Trophoblast cell (in vitro differentiated cells and primary cell): ENCODE measurements at regions not wholly inside any gene's neighbourhood (a gene's known extent, or its start where the extent isn't known, plus 50 kb on each side); places are given as distances from the start of the nearest gene placed in this dataset.

Source experiments
- DNase-seq, 2 donors: peaks; one replicate each; pipeline ENCODE4 v3.0.0-alpha.2; 2016
- H2AFZ ChIP-seq: 2 replicates; pipeline ENCODE4 v1.6.1; 2013; ENCODE audit warnings: low read length, moderate library complexity, mild to moderate bottlenecking; ENCODE audit not compliant: insufficient read depth, poor library complexity
- H2AK5ac ChIP-seq: 2 replicates; pipeline ENCODE4 v1.6.1; 2013; ENCODE audit warnings: mild to moderate bottlenecking, low read length
- H2BK120ac ChIP-seq: 2 replicates; pipeline ENCODE4 v1.6.1; 2013; ENCODE audit warnings: low read length, mild to moderate bottlenecking, moderate library complexity; ENCODE audit not compliant: insufficient read depth, poor library complexity
- H2BK12ac ChIP-seq: 2 replicates; pipeline ENCODE4 v1.6.1; 2013; ENCODE audit warnings: mild to moderate bottlenecking, low read length, moderate library complexity
- H2BK5ac ChIP-seq: 2 replicates; pipeline ENCODE4 v1.6.1; 2013; ENCODE audit warnings: low read length, low read depth, moderate library complexity, mild to moderate bottlenecking; ENCODE audit not compliant: poor library complexity
- H3K14ac ChIP-seq: 2 replicates; pipeline ENCODE4 v1.6.1; 2013; ENCODE audit warnings: mild to moderate bottlenecking, low read length
- H3K18ac ChIP-seq: 2 replicates; pipeline ENCODE4 v1.6.1; 2013; ENCODE audit warnings: mild to moderate bottlenecking, low read length
- H3K23ac ChIP-seq: 2 replicates; pipeline ENCODE4 v1.6.1; 2013; ENCODE audit warnings: low read length
- H3K27ac ChIP-seq: 2 replicates; pipeline ENCODE4 v1.5.1; 2013; ENCODE audit warnings: low read depth, mild to moderate bottlenecking, inconsistent platforms, low read length, moderate library complexity
- H3K27me3 ChIP-seq: 2 replicates; pipeline ENCODE4 v1.6.1; 2013; ENCODE audit warnings: inconsistent platforms, mild to moderate bottlenecking, low read length, moderate library complexity; ENCODE audit not compliant: insufficient read depth
- H3K36me3 ChIP-seq, 2 experiments: 1 replicate in 1 of 2; 2 replicates in 1 of 2; pipeline ENCODE4 v1.6.1; 2013; ENCODE audit warnings: low read length in 2 of 2, mild to moderate bottlenecking in 2 of 2, moderate library complexity in 1 of 2; ENCODE audit not compliant: insufficient read depth in 2 of 2, control insufficient read depth in 1 of 2
- H3K4ac ChIP-seq: 2 replicates; pipeline ENCODE4 v1.6.1; 2013; ENCODE audit warnings: low read depth, mild to moderate bottlenecking, low read length, moderate library complexity
- H3K4me1 ChIP-seq, 2 experiments: 1 replicate in 1 of 2; 2 replicates in 1 of 2; pipeline ENCODE4 v1.6.1; 2013; ENCODE audit warnings: low read length in 2 of 2, mild to moderate bottlenecking in 2 of 2, moderate library complexity in 1 of 2; ENCODE audit not compliant: insufficient read depth in 2 of 2, control insufficient read depth in 1 of 2
- H3K4me2 ChIP-seq: 2 replicates; pipeline ENCODE4 v1.6.1; 2013; ENCODE audit warnings: inconsistent platforms, mild to moderate bottlenecking, low read length, moderate library complexity
- H3K4me3 ChIP-seq: 2 replicates; pipeline ENCODE4 v1.5.1; 2013; ENCODE audit warnings: mild to moderate bottlenecking, low read depth, low read length, inconsistent platforms
- H3K79me1 ChIP-seq: one replicate; pipeline ENCODE4 v1.6.1; 2013; ENCODE audit warnings: low read length
- H3K79me2 ChIP-seq: 2 replicates; pipeline ENCODE4 v1.6.1; 2013; ENCODE audit warnings: low read length, mild to moderate bottlenecking; ENCODE audit not compliant: control insufficient read depth, insufficient read depth, poor library complexity
- H3K9ac ChIP-seq: 2 replicates; pipeline ENCODE4 v1.6.1; 2013; ENCODE audit warnings: mild to moderate bottlenecking, low read length
- H3K9me3 ChIP-seq: 2 replicates; pipeline ENCODE4 v1.6.1; 2013; ENCODE audit warnings: low read depth, mild to moderate bottlenecking, control low read depth, inconsistent platforms, low read length; ENCODE audit not compliant: insufficient read depth
- H4K12ac ChIP-seq: 2 replicates; pipeline ENCODE4 v1.6.1; 2013; ENCODE audit warnings: low read depth, mild to moderate bottlenecking, low read length, moderate library complexity
- H4K8ac ChIP-seq: 2 replicates; pipeline ENCODE4 v1.6.1; 2013; ENCODE audit warnings: low read depth, mild to moderate bottlenecking, low read length, moderate library complexity
- H4K91ac ChIP-seq: one replicate; pipeline ENCODE4 v1.6.1; 2013; ENCODE audit warnings: low read depth, mild to moderate bottlenecking, low read length, moderate library complexity
- WGBS: extraction: QIAGEN DNeasy Blood & Tissue Kit; methylation state at CpG from one replicate; pipeline ENCODE4 v1.1.7; 2013; ENCODE audit warnings: missing lambda C conversion rate; ENCODE audit not compliant: insufficient read length, insufficient coverage; ENCODE audit errors: extremely low coverage; 5-methylcytosine and 5-hydroxymethylcytosine counted together

GRCh38 chr2:199148076-199148845, 309.5 kb downstream of the SATB2 start:
- Histone ChIP-seq H3K79me1 (no peaks in the 10 kb centered on the region), H3K23ac (no peak overlapping the region), H3K9me3 (peaks cover 2% of the 10 kb centered on the region), H3K18ac (no peak overlapping the region), H3K4me2 (no peak overlapping the region), H3K27ac (no peak overlapping the region), H2AFZ (no peak overlapping the region), H3K4me3 (no peak overlapping the region), H4K8ac (no peak overlapping the region), H3K14ac (no peak overlapping the region), H3K4me1 (no peaks in the 10 kb centered on the region), H2BK12ac (no peak overlapping the region), H4K91ac (no peak overlapping the region), H4K12ac (no peak overlapping the region), H3K79me2 (no peaks in the 10 kb centered on the region), H3K4ac (no peak overlapping the region), H2BK120ac (no peak overlapping the region), H2AK5ac (no peak overlapping the region), H3K9ac (no peak overlapping the region), H2BK5ac (no peak overlapping the region), H3K36me3 (no peaks in the 10 kb centered on the region), H3K27me3 (no peaks in the 10 kb centered on the region)
- no peak for DNase-seq
- no CpG with 5 or more reads among the region's 3 CpGs for WGBS

DNA sequence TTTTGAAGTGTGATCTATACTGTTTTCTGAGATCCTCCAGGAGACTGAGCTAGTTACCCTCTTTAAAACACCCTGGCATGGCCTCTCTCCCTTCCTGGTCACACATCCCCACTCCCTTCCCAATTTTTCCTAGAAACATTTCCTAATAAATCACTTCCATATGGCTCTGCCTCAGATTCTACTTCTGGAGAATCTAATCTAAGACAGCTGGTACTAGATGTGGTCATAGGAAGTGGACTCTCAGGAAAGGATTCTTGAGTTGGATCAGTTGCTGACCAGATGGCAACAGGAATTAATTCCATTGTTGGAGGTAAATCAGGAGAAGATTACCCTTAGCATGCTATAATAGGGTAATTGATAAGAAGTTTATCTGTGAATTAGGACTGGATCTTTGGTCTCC, 310.5 kb downstream of the SATB2 start:
- no peak overlapping the region for H3K18ac ChIP-seq
- no peak overlapping the region for H2AK5ac ChIP-seq
- no peak overlapping the region for H3K4ac ChIP-seq
- no peaks in the 10 kb centered on the region for H3K79me2 ChIP-seq
- DNase-seq, result no peak
- no peak overlapping the region for H3K9ac ChIP-seq
- no peak overlapping the region for H3K27ac ChIP-seq
- no peak overlapping the region for H4K91ac ChIP-seq
- H3K4me2 ChIP-seq, result no peak overlapping the region
- H2AFZ ChIP-seq, result no peak overlapping the region
- no peak overlapping the region for H3K4me3 ChIP-seq
- H3K14ac ChIP-seq, result no peak overlapping the region
- H3K9me3 ChIP-seq, result peaks cover 2% of the 10 kb centered on the region
- H3K23ac ChIP-seq, result no peak overlapping the region
- no peaks in the 10 kb centered on the region for H3K79me1 ChIP-seq
- no peaks in the 10 kb centered on the region for H3K27me3 ChIP-seq
- no peak overlapping the region for H2BK120ac ChIP-seq
- no peaks in the 10 kb centered on the region for H3K4me1 ChIP-seq
- H3K36me3 ChIP-seq, result no peaks in the 10 kb centered on the region
- no peak overlapping the region for H4K8ac ChIP-seq
- H2BK5ac ChIP-seq, result no peak overlapping the region
- no peak overlapping the region for H4K12ac ChIP-seq
- H2BK12ac ChIP-seq, result no peak overlapping the region

DNA sequence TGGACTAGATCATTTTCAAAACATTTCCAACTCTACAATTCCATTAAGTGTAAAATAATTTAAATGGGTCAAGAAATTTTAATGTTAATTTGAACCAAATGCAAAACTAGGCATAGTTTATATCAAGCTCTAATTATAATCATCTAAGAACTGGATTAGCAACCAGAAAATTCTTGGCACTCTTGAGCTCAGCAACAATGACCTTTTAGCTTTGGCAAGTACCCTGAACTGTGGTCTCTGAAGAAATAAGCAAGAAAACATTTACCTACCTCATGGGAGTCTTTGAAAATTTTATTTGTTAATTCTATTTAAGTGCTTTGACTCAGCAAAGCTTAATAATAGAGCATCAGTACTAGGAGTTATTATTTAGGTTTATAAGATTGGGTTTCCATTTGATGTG, 313.2 kb downstream of the SATB2 start:
- no peak overlapping the region for H4K91ac ChIP-seq
- H4K8ac ChIP-seq, result no peak overlapping the region
- no peaks in the 10 kb centered on the region for H3K79me1 ChIP-seq
- no peak overlapping the region for H3K4ac ChIP-seq
- H3K9ac ChIP-seq, result no peak overlapping the region
- H3K14ac ChIP-seq, result no peak overlapping the region
- no peak overlapping the region for H2BK120ac ChIP-seq
- no peak overlapping the region for H3K23ac ChIP-seq
- H3K4me1 ChIP-seq, result no peaks in the 10 kb centered on the region
- no peak overlapping the region for H3K27ac ChIP-seq
- no peaks in the 10 kb centered on the region for H3K27me3 ChIP-seq
- H3K4me2 ChIP-seq, result no peak overlapping the region
- no peak overlapping the region for H4K12ac ChIP-seq
- H2AFZ ChIP-seq, result no peak overlapping the region
- no peaks in the 10 kb centered on the region for H3K79me2 ChIP-seq
- H3K36me3 ChIP-seq, result no peaks in the 10 kb centered on the region
- no peak overlapping the region for H3K4me3 ChIP-seq
- no peak overlapping the region for H2AK5ac ChIP-seq
- H3K9me3 ChIP-seq, result peaks cover 6% of the 10 kb centered on the region
- H2BK12ac ChIP-seq, result no peak overlapping the region
- H2BK5ac ChIP-seq, result no peak overlapping the region
- H3K18ac ChIP-seq, result no peak overlapping the region
- no peak for DNase-seq

DNA sequence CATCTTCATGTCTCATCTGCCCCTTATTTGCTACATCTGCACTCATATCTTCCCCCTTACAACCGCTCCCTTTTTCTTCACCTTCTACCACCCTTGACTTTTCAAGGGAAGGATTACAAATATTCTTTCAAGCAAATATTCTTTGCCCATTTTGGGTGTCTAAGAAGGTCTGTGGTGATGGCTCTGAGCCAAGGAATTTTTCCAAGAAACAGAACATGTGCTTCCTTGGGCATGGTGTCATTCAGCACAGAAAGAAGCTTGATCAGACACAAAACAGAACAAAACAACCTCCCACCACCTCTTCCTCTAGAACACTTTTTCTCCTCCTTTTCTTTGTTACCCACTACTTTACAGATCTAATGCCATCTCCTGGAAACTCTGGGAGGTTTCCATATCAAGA, 313.7 kb downstream of the SATB2 start:
- H3K14ac ChIP-seq, result no peak overlapping the region
- H3K4me3 ChIP-seq, result no peak overlapping the region
- no peak overlapping the region for H3K4ac ChIP-seq
- no peak overlapping the region for H4K91ac ChIP-seq
- H4K12ac ChIP-seq, result no peak overlapping the region
- WGBS, result no CpG with 5 or more reads among the region's 1 CpG
- no peak overlapping the region for H3K27ac ChIP-seq
- H3K36me3 ChIP-seq, result no peaks in the 10 kb centered on the region
- no peak overlapping the region for H2BK12ac ChIP-seq
- no peak overlapping the region for H3K9ac ChIP-seq
- H4K8ac ChIP-seq, result no peak overlapping the region
- no peaks in the 10 kb centered on the region for H3K79me2 ChIP-seq
- no peak overlapping the region for H3K4me2 ChIP-seq
- peaks cover 6% of the 10 kb centered on the region for H3K9me3 ChIP-seq
- no peak overlapping the region for H2AK5ac ChIP-seq
- no peaks in the 10 kb centered on the region for H3K27me3 ChIP-seq
- no peaks in the 10 kb centered on the region for H3K4me1 ChIP-seq
- no peak overlapping the region for H3K23ac ChIP-seq
- no peak for DNase-seq
- no peak overlapping the region for H2BK120ac ChIP-seq
- H2AFZ ChIP-seq, result no peak overlapping the region
- no peaks in the 10 kb centered on the region for H3K79me1 ChIP-seq
- no peak overlapping the region for H3K18ac ChIP-seq
- H2BK5ac ChIP-seq, result no peak overlapping the region
